HG02870 (cell line): ENCODE measurements at regions not wholly inside any gene's neighbourhood (a gene's known extent, or its start where the extent isn't known, plus 50 kb on each side); places are given as distances from the start of the nearest gene placed in this dataset.

Source experiments
- ATAC-seq: cut with Tn5 transposase; IDR thresholded peaks from one replicate; pipeline ENCODE4 v1.9.1; 2021; ENCODE audit warnings: mild to moderate bottlenecking, moderate library complexity; ENCODE audit not compliant: unreplicated experiment

DNA sequence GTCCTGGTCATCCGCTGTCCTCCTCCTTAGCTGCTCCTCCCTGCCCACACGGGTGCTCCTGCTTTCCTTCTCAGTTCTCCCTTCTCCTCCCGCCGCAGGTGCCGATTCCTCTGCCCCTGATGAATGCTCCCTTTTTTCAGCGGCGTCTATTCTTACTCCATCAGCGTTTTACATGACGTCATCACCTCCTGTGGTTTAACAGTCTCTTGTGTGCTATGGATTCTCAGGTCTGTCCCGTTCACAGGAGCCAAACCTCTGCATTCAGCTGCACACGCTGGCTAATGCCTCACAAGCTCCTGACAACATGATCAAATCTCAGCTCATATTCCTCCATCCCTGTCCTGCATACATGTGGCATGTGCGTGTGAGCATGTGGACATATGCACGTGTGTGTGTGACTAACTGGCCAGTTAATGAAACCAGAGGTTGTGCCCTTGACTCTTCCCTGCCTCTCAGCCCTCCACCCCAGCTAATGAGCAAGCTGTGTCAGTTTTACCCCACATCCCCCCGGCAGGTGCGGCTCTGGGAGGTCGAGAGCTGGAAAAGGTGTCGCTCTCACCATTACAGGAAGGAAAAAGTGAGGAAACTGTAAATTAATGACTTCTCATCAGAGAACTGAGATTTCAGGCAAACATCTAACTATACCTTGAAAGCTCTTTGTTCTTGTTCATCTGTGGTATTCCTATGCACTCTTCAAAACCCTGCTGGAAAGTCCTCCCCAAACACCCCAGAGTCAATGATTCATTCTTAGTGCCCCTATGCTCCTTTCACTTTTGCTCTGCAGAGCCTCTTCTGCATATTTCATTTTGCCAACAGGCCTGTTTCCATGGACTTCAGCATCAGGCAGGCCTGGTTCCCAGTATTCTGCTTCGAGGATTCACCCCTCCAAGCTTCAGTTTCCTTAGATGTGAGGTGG, 163.1 kb downstream of the TTLL2 start:
- ATAC-seq, result no peak

DNA sequence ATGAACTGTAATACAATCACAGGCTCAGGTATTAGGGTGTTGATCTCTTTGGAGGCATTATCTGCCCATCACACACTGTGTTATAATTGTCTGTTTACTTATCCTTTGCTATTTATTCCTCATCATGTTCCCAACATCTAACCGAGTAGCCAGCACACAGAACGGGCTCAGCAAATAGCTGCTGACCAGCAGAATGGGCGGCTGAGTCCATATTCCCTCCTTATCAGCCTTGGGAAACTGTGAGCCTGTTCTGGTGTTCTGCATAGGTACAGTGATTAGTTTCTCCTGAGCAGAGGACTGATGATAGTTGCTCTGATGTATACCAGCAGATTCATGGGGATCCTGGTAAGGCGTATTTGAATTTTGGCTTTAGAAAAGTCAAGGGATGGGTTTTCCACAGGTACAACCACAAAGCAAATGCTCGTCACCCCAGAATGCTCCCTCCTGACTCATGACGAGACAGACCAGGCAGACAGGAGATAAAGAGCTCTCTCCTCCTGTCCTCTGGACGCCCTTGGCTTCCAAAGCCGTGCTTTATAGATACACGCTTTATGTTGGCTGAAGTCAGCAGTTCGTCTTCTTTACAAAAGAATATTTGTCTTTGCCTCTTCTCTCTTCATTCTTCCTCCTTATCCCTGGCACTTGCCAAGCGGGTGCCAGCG, 166.7 kb downstream of the TTLL2 start:
- ATAC-seq, result no peak

DNA sequence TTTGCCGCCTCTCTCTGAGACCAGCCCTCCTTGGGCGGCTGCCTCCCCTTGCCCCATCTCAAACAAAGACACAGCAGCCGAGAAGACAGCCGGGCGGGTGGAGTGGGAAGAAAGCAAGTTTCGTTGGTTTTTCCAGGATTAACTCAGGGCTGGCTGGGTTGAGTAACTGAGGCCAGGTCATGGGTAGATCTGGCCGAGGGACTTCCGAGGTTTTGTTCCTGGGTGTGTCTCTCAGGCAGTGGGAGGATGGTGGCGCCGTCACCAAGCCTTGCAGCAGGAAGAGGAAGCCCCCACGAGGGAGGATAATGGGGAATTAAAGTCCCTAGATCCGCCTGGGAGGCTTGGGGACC, 167.2 kb downstream of the TTLL2 start:
- ATAC-seq, result no peak

DNA sequence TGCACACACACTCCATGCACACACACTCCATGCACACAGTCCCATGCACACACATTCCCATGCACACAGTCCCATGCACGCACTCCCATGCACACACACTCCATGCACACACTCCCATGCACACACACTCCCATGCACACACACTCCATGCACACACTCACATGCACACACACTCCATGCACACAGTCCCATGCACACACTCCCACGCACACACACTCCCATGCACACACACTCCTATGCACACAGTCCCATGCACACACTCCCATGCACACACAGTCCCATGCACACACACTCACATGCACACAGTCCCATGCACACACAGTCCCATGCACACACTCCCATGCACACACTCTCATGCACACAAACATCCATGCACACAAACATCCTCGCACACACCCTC, 168.4 kb downstream of the TTLL2 start:
- no peak for ATAC-seq

DNA sequence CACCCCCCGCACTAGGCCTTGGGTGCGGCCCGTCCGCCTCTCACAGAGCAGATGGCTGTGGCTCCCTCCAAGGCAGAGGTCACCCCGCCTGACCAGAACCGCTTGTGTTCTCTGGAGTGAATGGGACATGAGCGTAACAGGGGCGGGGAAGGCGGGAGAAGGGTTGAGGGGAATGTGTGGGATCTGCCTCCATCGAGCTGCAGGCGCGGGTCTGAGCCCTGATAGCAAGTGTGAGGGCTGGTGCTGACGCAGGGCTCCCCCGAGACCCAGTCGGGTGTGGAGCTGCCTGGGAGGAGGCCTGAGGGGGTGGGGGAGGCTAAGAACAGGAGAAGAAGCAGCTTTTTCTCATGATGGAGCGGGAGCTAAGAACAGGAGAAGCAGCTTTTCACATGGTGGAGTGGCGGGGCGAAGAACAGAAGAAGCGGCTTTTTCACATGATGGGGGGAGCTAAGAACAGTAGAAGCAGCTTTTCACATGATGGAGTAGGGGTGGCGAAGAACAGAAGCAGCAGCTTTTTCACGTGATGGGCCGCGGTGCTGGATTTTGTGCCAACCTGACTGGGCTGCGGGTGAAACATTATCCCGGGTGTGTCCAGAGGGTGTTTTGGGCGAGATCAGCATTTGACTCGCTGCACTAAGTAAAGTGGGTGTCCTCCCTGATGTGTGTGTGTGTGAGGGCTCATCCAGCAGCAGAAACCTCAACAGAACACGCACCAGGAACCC, 169.3 kb downstream of the TTLL2 start:
- ATAC-seq, result no peak

DNA sequence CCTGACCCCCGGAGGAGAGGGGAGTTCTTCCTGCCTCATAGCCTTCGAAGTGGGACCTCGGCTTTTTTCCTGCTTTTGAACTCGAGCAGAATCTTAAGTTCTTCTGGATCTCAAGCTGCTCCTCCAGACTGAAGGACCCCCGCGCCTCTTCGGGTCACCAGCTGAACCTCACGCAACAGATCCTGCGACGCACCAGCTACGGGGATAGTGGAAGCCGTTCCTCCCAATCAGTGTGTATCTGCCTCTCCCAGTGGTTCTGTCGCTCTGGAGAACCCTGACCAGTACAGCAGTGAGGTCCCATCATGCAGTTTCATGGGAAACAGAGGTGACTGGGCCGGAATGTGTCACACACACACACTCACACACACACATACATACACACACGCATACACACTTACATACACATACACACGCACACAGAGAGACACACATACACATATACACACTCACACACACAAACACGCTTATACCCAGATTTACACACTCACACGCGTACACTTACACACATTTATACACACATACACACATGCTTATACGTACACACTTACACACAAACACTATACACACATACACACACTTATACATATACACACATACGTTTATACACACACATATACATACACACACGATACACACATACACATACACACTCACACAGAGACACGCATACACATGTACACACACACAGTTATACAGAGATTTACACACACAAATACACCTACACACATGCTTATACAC, 170.0 kb downstream of the TTLL2 start:
- no peak for ATAC-seq

DNA sequence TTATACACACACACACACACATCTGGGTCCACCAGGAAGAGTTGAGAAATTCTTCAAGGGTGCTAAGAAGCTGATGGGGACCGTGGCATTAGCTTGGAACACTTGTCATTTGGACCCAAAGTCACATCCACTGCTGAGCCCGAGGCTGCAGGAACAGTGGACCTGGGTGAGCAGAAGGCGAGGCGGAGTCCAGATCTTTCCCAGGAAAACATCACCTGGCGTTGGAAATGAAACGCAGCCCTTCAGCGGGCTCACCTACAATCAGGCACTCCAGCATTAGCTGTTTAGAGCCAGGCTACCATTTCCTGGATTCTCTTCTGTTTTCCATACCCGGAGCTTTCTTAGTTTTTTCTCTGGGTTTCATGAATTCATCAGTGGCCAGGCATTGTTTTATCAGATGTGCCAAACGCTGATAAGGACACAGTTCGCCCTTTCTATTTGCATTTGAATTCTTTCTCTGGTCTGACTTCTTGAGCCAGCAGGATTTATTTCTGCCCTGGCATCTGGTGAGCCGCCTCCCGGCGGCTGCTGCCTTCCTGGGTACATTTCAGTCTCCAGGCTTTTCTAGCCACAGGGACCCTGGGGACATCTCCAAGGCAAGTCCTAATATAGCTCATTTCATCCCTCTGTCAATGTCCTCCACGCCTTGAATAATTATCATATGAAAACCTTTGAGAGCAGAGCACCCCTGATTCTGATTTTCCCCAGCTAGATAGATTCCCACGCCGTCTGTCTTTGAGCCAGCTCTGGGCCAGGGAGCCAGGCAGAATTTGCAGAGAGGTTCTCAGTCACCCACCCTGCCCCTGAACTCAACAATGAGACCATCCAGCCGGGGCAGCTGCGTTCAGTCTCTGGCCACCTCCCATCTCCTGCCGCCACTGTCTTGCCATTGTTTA, 170.9 kb downstream of the TTLL2 start:
- ATAC-seq, result no peak

DNA sequence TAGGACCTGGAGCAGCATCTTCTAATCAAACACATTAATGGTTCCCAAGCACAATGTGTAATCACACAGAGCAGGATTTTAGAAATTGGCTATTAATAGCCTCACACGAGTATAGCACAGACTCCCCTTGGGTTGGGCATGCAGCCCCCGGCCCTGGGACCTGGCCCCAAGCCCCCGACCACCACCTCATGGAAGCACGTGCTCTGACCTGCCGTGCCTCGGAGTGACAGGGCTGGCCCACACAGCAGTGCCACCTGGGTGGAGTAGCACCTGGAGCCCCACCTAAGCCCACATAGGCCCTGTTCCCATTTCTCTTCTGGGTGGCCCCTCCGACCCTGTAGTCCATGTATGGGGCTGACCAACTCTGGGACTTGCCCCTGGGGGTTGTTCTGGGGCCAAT, 171.8 kb downstream of the TTLL2 start:
- ATAC-seq, result no peak

DNA sequence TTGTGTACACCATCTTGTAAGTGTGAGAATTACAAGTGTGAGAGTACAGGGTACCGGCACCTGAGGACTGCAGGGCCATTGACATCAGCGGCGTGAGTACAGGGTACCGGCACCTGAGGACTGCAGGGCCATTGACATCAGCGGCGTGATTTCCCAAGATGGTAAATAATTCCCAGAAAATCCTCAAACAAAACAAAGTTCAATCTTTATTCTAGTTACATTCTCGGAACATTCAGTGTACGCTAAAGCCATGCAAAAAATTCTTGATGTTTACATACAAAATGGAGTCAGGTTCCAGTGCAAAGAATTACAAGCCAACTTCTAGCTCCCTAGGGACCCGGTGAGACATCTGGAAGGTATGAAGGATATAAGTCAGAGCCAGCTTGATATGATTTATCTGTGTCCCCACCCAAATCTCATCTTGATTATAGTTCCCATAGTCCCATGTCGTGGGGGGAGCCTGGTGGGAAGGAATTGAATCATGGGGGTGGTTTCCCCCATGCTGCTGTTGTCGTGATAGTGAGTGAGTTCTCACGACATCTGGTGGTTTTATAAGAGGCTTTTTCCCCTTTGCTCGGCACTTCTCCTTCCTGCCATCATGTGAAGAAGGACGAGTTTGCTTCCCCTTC, 172.7 kb downstream of the TTLL2 start:
- ATAC-seq, result no peak

DNA sequence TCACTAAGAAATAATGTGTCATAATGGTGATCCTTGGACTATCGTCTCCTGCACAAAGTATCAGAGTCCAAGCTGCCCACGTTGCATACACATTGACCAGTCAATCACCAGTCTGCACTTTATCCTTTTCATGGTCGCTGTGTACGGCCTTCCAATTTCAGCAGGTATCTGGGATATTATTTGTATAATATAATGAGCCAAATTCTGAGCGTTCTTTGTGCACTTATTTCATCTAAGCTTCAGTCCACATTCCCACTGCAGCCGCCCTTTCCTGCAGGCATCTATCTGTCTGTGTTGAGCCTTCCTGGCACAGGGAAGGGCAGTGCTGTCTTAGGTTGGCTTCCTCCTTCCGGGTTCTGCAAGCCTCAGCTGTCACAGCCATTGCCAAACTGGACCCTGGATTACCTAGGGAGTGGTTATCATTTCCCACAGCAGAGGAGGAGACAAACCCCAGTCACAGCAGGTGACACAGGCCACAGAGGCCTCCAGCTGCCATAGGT, 174.3 kb downstream of the TTLL2 start:
- ATAC-seq, result no peak

DNA sequence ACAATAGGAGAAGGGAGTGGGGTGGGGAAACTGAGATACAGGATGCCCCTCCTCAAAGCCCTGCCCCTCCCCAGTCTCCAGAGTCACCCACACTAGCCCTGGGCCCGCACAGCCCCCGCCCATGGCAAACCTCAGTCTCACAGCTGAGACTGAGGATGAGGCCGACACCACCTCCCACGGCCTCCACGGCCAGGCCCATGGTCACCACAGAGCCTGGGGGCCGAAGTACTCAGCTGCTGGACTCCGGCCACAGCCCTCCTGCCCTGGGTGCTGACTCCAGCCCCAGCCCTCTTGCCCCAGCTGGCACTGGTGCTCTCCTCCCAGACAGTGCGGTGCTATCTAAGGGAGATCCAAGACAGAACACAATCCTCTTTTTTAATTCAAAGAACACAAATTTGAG, 176.1 kb downstream of the TTLL2 start:
- ATAC-seq, result no peak

DNA sequence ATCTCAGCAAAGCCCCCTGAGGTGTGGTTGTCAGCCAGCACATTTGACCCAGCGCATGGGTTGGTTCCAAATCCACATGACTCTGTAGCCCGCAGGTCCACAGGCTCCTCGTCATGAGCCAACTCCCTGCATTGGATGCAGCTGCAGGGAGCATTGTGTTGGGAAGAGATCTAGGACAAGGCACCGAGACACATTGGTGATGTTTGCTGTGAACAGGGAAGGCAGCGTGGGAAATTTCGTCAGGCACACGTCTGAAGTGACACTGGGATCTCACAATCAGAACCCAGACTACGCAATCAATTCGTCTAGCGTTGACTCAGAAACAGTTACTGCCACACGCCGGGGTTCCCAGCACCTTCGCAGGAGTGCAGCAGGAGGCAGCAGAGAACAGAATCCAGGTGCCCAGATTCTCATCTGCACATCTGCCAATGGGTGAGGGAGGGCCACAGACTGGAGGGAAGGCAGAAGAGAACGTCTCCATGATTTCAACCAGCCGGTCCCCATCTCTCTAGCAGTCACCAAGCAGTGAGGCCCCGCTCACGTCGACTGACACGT, 177.0 kb downstream of the TTLL2 start:
- no peak for ATAC-seq

DNA sequence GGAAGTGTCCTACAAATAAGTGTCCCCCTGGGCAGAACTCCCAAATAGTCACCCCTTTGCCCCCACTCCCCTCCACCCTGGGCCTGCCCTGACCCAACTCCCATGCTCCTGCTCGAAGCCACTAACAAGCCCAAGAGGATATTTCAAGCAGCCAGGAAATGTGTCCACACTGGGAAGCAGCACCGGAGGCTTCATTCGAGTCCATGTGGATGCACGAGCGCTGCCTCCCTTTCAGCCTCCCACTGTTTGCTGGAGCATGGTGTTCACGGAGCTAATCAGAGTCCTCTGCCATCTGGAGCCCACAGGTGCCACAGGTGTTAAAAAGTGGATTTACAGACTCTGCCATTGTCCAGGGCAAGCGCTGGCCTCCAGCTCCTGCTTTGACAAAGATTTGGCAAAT, 177.6 kb downstream of the TTLL2 start:
- no peak for ATAC-seq

DNA sequence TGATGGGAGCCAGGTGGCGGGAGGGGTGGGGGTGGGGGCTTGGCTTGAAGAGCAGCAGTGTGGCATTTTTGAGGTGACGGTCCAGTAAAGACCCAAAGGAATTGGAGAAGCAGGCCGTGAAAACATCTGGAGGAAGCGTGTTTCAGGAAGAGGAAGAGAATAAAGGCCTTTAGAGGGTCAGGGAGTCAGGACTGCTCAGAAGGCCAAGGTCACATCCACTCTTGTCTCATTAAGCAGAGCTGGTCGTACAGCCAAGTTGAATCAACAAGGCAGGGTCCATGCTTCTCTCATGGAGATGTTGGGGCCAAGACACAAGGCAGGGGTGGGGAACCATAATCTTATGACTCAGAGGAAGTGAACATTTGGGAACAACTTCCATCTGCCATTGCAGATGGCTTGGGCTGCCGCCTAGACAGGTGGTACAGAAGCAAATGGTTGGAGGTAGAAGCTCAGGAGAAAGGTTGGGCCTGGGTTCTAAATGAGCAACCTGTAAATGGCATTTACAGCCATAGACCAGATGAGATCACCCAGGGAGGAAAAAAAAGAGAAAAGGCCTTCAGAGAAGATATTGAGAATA, 179.6 kb downstream of the TTLL2 start:
- ATAC-seq, result no peak

DNA sequence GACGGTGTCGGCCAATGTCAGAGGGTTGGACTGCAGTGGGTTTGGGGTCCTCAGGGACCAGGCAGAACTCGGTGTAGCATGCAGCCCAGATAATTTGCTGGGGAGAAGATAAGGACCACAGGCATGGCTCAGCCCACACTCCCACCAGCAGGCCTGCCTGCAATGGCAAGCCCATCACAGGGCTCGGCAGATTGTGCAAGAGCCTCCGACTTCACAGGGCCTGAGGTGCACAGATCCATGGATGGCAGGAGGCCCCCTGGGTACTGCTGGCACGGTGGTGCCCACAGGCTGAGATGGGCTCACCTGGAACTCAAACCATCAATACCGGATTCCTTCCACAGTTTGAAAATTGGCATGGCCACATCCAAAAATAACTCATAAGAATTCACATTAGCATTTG, 180.3 kb downstream of the TTLL2 start:
- no peak for ATAC-seq

DNA sequence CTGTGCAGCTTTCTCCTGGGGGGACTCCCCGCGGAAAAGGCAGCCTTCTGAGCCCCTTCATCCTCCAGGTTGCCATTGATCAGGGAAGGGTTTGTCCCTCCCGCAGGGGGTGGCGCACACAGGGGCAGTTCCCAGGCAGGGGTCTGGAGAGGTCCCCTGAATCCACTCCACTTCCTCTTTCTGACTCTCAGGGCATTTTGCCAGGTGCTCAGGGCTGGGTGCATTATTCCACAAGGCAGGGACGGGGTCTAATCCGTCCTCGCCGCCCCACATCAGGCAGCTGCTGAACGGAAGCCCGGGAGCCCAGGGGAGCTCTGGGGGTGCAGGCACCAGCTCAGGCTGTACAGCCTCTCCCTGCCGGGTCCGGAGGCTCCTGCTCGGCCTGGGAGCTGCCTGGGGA, 180.9 kb downstream of the TTLL2 start:
- no peak for ATAC-seq

DNA sequence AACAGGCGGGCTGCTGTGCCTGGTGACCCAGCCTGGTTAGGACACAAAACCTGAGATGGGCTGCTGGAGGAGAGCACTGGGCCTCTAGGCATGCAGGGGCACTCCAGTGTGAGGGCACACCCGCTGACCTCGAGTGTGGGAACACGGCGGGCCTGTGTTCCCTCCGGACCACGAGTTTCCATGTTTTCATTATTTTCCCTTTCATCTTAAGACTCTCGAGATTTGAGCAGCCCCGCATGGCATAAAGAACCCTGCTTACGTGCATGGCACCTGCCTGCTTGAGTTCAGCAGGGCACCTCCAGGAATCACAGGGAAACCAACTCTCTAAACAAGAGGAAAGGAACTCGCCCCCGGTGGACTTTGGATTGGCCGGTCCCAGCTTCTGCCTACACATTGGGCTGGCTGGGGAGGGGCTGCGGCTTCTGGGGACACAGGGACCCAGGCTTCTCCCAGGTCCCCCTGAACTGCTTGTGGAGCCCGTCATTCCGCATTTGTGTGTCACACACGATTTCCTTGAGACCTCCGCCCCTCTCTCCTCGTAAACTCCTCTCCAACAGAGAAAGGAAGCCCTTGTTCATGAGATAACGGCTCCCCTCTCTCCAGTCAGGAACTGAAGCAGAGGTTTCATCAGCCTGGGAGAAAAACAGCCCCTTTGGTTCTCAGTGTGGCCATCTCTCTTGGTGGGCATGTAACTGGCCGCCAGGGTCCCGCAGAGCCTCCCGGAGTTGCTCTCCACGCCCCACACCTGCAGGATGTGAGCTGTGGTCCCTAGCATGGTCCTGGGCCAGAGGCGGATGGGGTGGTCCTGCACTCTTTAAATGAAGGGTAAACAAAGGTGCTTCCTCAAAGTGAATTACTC, 181.8 kb downstream of the TTLL2 start:
- no peak for ATAC-seq

DNA sequence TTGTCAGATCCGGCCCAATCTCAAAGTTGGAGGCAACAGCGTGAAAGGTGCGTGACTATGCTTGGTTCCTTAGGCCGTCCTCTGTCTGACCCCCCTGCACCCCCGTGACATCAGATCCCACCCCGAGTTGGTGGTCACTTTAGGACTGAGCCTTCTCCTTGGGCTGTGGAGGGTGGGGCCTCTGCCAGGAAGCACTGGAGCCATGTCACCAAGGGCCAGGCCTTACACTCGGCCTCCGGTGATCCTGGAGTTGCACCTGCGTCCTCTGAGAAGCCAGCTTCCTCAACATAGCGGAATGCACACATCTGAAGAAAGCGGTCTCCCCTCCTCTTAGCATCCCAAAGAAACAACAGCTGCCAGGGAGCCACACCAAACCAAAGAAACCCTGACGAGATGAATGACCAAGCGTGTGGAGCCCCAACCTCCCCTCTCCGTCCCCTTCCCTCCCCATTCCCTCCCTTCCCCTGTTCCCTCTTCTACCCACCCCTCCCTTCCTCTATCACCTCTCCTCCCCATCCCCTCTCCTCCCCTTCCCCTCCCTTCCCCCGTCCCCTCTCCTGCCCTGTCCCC, 182.6 kb downstream of the TTLL2 start:
- no peak for ATAC-seq
